SK-N-SH treated with all-trans-retinoic acid at 6 μM for 48 hours (cell line): ENCODE measurements at regions not wholly inside any gene's neighbourhood (a gene's known extent, or its start where the extent isn't known, plus 50 kb on each side); places are given as distances from the start of the nearest gene placed in this dataset.

Experiments
- ATAC-seq: fragments of 200-7000 bp; cut with Tn5 transposase; 3 replicates; pipeline ENCODE4 v1.9.1; 2020; ENCODE audit warnings: mild to moderate bottlenecking, moderate library complexity
- ARNTL ChIP-seq: fragments of 450-650 bp; formaldehyde crosslinking; IDR thresholded peaks from 2 replicates; pipeline ENCODE4 v1.5.0; 2020; ENCODE audit warnings: low read depth, mild to moderate bottlenecking, moderate library complexity, borderline replicate concordance
- BACH2 ChIP-seq: fragments of 250-450 bp; sonication (Bioruptor Pico); IDR thresholded peaks from 2 replicates; pipeline ENCODE4 v1.9.0; 2021; ENCODE audit warnings: mild to moderate bottlenecking, borderline replicate concordance
- CSDC2 ChIP-seq: fragments of 250-450 bp; sonication (Bioruptor Pico); IDR thresholded peaks from 2 replicates; pipeline ENCODE4 v1.5.0; 2020; ENCODE audit warnings: mild to moderate bottlenecking, moderate library complexity
- CSRNP3 ChIP-seq: fragments of 250-450 bp; sonication (Bioruptor Pico); IDR thresholded peaks from 2 replicates; pipeline ENCODE4 v1.5.1; 2021; ENCODE audit warnings: mild to moderate bottlenecking, moderate library complexity
- ESRRG ChIP-seq: fragments of 250-450 bp; sonication (Bioruptor Pico); IDR thresholded peaks from 2 replicates; pipeline ENCODE4 v1.6.1; 2021; ENCODE audit warnings: mild to moderate bottlenecking
- GLIS3 ChIP-seq: fragments of 250-450 bp; sonication (Bioruptor Pico); IDR thresholded peaks from 2 replicates; pipeline ENCODE4 v1.5.0; 2020; ENCODE audit warnings: mild to moderate bottlenecking, moderate library complexity
- ISL1 ChIP-seq: fragments of 250-450 bp; sonication (Bioruptor Pico); IDR thresholded peaks from 2 replicates; pipeline ENCODE4 v2.1.2; 2022; ENCODE audit warnings: mild to moderate bottlenecking, moderate library complexity
- OSR1 ChIP-seq: fragments of 250-450 bp; sonication (Bioruptor Pico); IDR thresholded peaks from 2 replicates; pipeline ENCODE4 v1.8.0; 2022; ENCODE audit warnings: moderate library complexity, mild to moderate bottlenecking, inconsistent platforms
- PATZ1 ChIP-seq: fragments of 250-450 bp; sonication (Bioruptor Pico); IDR thresholded peaks from 2 replicates; pipeline ENCODE4 v1.8.0; 2020; ENCODE audit warnings: mild to moderate bottlenecking, moderate library complexity, borderline replicate concordance
- PPARA ChIP-seq: fragments of 250-450 bp; sonication (Bioruptor Pico); IDR thresholded peaks from 2 replicates; pipeline ENCODE4 v1.5.0; 2020; ENCODE audit warnings: mild to moderate bottlenecking, borderline replicate concordance
- RARB ChIP-seq: fragments of 250-450 bp; sonication (Bioruptor Pico); IDR thresholded peaks from 2 replicates; pipeline ENCODE4 v1.8.0; 2021; ENCODE audit warnings: mild to moderate bottlenecking, moderate library complexity
- SNAI2 ChIP-seq: fragments of 250-450 bp; sonication (Bioruptor Pico); IDR thresholded peaks from 2 replicates; pipeline ENCODE4 v1.5.0; 2020; ENCODE audit warnings: mild to moderate bottlenecking, moderate library complexity
- TCF4 ChIP-seq: fragments of 250-450 bp; sonication (Bioruptor Pico); IDR thresholded peaks from 2 replicates; pipeline ENCODE4 v1.8.0; 2021; ENCODE audit warnings: mild to moderate bottlenecking, moderate library complexity, borderline replicate concordance
- TOX ChIP-seq: fragments of 250-450 bp; sonication (Bioruptor Pico); IDR thresholded peaks from 2 replicates; pipeline ENCODE4 v1.8.0; 2021; ENCODE audit warnings: mild to moderate bottlenecking, moderate library complexity, borderline replicate concordance
- TSHZ2 ChIP-seq: fragments of 250-450 bp; sonication (Bioruptor Pico); IDR thresholded peaks from 2 replicates; pipeline ENCODE4 v1.5.0; 2020; ENCODE audit warnings: mild to moderate bottlenecking, moderate library complexity
- ZFP3 ChIP-seq: fragments of 250-450 bp; sonication (Bioruptor Pico); IDR thresholded peaks from 2 replicates; pipeline ENCODE4 v1.5.0; 2020; ENCODE audit warnings: mild to moderate bottlenecking, moderate library complexity
- ZFP30 ChIP-seq: fragments of 450-650 bp; formaldehyde crosslinking; IDR thresholded peaks from 2 replicates; pipeline ENCODE4 v1.5.0; 2022; ENCODE audit warnings: mild to moderate bottlenecking, moderate library complexity
- ZNF565 ChIP-seq: fragments of 450-650 bp; formaldehyde crosslinking; conservative IDR thresholded peaks from 2 replicates; pipeline ENCODE4 v1.5.0; 2020; ENCODE audit warnings: low read depth, mild to moderate bottlenecking, moderate library complexity
- ZNF70 ChIP-seq: fragments of 450-650 bp; formaldehyde crosslinking; IDR thresholded peaks from 2 replicates; pipeline ENCODE4 v1.5.0; 2020; ENCODE audit warnings: mild to moderate bottlenecking, moderate library complexity
- ZNF8 ChIP-seq: fragments of 450-650 bp; formaldehyde crosslinking; IDR thresholded peaks from 2 replicates; pipeline ENCODE4 v1.5.0; 2020; ENCODE audit warnings: mild to moderate bottlenecking, moderate library complexity
- TF ChIP-seq, protein P1 (sequence below): fragments of 250-450 bp; sonication (Bioruptor Pico); IDR thresholded peaks from 2 replicates; pipeline ENCODE4 v1.5.1; 2020; ENCODE audit warnings: low read depth, mild to moderate bottlenecking, moderate library complexity
- TF ChIP-seq, protein P2 (sequence below): fragments of 250-450 bp; sonication (Bioruptor Pico); IDR thresholded peaks from 2 replicates; pipeline ENCODE4 v1.8.0; 2021; ENCODE audit warnings: low read depth, mild to moderate bottlenecking, moderate library complexity, borderline replicate concordance

DNA sequence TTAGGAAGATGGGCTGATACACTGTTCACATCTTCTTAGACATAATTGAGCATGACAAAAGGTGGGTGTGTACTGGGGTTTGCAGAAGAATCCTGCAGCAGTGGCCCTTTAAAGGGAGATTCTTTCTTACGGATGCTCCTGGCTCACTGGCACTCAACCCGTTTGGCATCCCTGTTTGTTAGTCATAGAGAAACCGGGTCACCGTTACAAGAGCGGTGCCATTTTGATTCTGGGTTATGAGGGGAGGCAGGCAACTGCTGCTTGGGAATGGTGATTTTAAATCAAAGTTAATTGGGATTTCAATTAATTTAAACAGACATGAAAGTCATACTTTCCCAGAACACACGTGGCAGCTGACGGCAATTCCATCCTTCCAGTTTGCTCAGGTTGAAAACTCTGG is 245.8 kb downstream of the AACS start:
- ATAC-seq: no peak
- TF ChIP-seq ESRRG (CRISPR knock-in tag) (no peak), ISL1 (CRISPR knock-in tag) (no peak), ZFP30 (CRISPR knock-in tag) (no peak), ZNF70 (CRISPR knock-in tag) (no peak), OSR1 (CRISPR knock-in tag) (no peak), PPARA (CRISPR knock-in tag) (no peak), TOX (CRISPR knock-in tag) (no peak), RARB (CRISPR knock-in tag) (no peak), ZNF565 (no peak), ARNTL (CRISPR knock-in tag) (no peak), CSDC2 (CRISPR knock-in tag) (no peak), TCF4 (CRISPR knock-in tag) (no peak), SNAI2 (CRISPR knock-in tag) (no peak), BACH2 (no peak), GLIS3 (CRISPR knock-in tag) (no peak), ZNF8 (no peak), TSHZ2 (CRISPR knock-in tag) (no peak)
- TF ChIP-seq, protein P1, sequence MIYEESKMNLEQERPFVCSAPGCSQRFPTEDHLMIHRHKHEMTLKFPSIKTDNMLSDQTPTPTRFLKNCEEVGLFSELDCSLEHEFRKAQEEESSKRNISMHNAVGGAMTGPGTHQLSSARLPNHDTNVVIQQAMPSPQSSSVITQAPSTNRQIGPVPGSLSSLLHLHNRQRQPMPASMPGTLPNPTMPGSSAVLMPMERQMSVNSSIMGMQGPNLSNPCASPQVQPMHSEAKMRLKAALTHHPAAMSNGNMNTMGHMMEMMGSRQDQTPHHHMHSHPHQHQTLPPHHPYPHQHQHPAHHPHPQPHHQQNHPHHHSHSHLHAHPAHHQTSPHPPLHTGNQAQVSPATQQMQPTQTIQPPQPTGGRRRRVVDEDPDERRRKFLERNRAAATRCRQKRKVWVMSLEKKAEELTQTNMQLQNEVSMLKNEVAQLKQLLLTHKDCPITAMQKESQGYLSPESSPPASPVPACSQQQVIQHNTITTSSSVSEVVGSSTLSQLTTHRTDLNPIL (CRISPR knock-in tag): no peak
- TF ChIP-seq, protein P2, sequence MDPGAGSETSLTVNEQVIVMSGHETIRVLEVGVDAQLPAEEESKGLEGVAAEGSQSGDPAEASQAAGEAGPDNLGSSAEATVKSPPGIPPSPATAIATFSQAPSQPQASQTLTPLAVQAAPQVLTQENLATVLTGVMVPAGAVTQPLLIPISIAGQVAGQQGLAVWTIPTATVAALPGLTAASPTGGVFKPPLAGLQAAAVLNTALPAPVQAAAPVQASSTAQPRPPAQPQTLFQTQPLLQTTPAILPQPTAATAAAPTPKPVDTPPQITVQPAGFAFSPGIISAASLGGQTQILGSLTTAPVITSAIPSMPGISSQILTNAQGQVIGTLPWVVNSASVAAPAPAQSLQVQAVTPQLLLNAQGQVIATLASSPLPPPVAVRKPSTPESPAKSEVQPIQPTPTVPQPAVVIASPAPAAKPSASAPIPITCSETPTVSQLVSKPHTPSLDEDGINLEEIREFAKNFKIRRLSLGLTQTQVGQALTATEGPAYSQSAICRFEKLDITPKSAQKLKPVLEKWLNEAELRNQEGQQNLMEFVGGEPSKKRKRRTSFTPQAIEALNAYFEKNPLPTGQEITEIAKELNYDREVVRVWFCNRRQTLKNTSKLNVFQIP: no peak

- no peak for ATAC-seq
Observed at GRCh38 chr12:125312471-125312870, 247.2 kb downstream of the AACS start.

More at GRCh38 chr12:125312471-125312870, 247.2 kb downstream of the AACS start:
- TF ChIP-seq ZNF70 (CRISPR knock-in tag) (no peak), ZFP3 (CRISPR knock-in tag) (no peak), TSHZ2 (CRISPR knock-in tag) (no peak), ZNF565 (no peak), PATZ1 (no peak), ARNTL (CRISPR knock-in tag) (no peak), GLIS3 (CRISPR knock-in tag) (no peak), ISL1 (CRISPR knock-in tag) (no peak), ESRRG (CRISPR knock-in tag) (no peak), ZFP30 (CRISPR knock-in tag) (no peak), CSRNP3 (no peak), RARB (CRISPR knock-in tag) (no peak), PPARA (CRISPR knock-in tag) (no peak)
- TF ChIP-seq, protein P2: no peak
- TF ChIP-seq, protein P1 (CRISPR knock-in tag): no peak
